Endodermal cell (in vitro differentiated cells): ENCODE measurements at regions not wholly inside any gene's neighbourhood (a gene's known extent, or its start where the extent isn't known, plus 50 kb on each side); places are given as distances from the start of the nearest gene placed in this dataset.

Experiments
- DNase-seq: peaks from one replicate; pipeline ENCODE4 v3.0.0-alpha.2; 2017
- H3K27ac ChIP-seq: 2 replicates; pipeline ENCODE4 v1.5.1; 2013; ENCODE audit warnings: mild to moderate bottlenecking, low read depth, low read length, moderate library complexity
- H3K27me3 ChIP-seq: 2 replicates; pipeline ENCODE4 v1.6.1; 2013; ENCODE audit warnings: mild to moderate bottlenecking, low read length, moderate library complexity; ENCODE audit not compliant: insufficient read depth, control insufficient read depth, poor library complexity, severe bottlenecking
- H3K36me3 ChIP-seq: 2 replicates; pipeline ENCODE4 v1.7.0; 2013; ENCODE audit warnings: mild to moderate bottlenecking, low read length, moderate library complexity; ENCODE audit not compliant: control insufficient read depth, insufficient read depth
- H3K4me1 ChIP-seq: one replicate; pipeline ENCODE4 v1.7.0; 2013; ENCODE audit warnings: low read length; ENCODE audit not compliant: control insufficient read depth, insufficient read depth
- H3K4me3 ChIP-seq: 2 replicates; pipeline ENCODE4 v1.5.1; 2013; ENCODE audit warnings: mild to moderate bottlenecking, low read length, moderate library complexity
- H3K9ac ChIP-seq: 2 replicates; pipeline ENCODE4 v1.6.1; 2013; ENCODE audit warnings: mild to moderate bottlenecking, low read length, moderate library complexity; ENCODE audit not compliant: poor library complexity, severe bottlenecking; ENCODE audit errors: extremely low read depth
- H3K9me3 ChIP-seq: 2 replicates; pipeline ENCODE4 v1.6.1; 2013; ENCODE audit warnings: mild to moderate bottlenecking, low read length, moderate library complexity; ENCODE audit not compliant: control insufficient read depth
- H3K27ac Mint-ChIP-seq: 2 replicates; pipeline ENCODE4 v1.8.0; 2020; ENCODE audit warnings: mixed read lengths
- H3K27me3 Mint-ChIP-seq: 2 replicates; pipeline ENCODE4 v1.8.0; 2021; ENCODE audit warnings: mild to moderate bottlenecking, mixed read lengths; ENCODE audit not compliant: insufficient read depth
- H3K36me3 Mint-ChIP-seq: 2 replicates; pipeline ENCODE4 v1.8.0; 2020; ENCODE audit warnings: low read depth, mixed read lengths
- H3K4me1 Mint-ChIP-seq: 2 replicates; pipeline ENCODE4 v1.8.0; 2020; ENCODE audit warnings: mixed read lengths
- H3K4me3 Mint-ChIP-seq: 2 replicates; pipeline ENCODE4 v1.8.0; 2020; ENCODE audit warnings: mild to moderate bottlenecking, moderate library complexity, mixed read lengths
- H3K9me3 Mint-ChIP-seq: 2 replicates; pipeline ENCODE4 v1.8.0; 2020; ENCODE audit warnings: mild to moderate bottlenecking, mixed read lengths
- CTCF ChIP-seq: fragments of 200-600 bp; sonication (generic); conservative IDR thresholded peaks from 2 replicates; pipeline ENCODE4 v1.5.0; 2021; ENCODE audit warnings: antibody characterized with exemption, mild to moderate bottlenecking
- WGBS, 2 experiments: methylation state at CpG; one replicate each; pipeline versions ENCODE4 v1.1.5 to v1.1.7; 2013; ENCODE audit warnings: missing lambda C conversion rate in 2 of 2, mixed read lengths in 1 of 2; ENCODE audit not compliant: insufficient coverage in 1 of 2, insufficient read length in 1 of 2; 5-methylcytosine and 5-hydroxymethylcytosine counted together

- Mint-ChIP-seq H3K27me3 (no peaks in the 10 kb centered on the region), H3K36me3 (peaks cover 2% of the 10 kb centered on the region), H3K27ac (no peak overlapping the region), H3K4me3 (no peak overlapping the region), H3K4me1 (peaks cover 19% of the 10 kb centered on the region), H3K9me3 (peaks cover 8% of the 10 kb centered on the region)
- H3K4me1 ChIP-seq, result peaks cover 2% of the 10 kb centered on the region
- DNase-seq, result no peak
- no peak overlapping the region for H3K27ac ChIP-seq
- no peaks in the 10 kb centered on the region for H3K36me3 ChIP-seq
- H3K9me3 ChIP-seq, result no peaks in the 10 kb centered on the region
- 94% methylated on average over 3 of the region's 3 CpGs; no CpG with 5 or more reads in 1 of the 2 experiments for WGBS, 2 experiments
- no peak overlapping the region for H3K4me3 ChIP-seq
- H3K27me3 ChIP-seq, result no peaks in the 10 kb centered on the region
- H3K9ac ChIP-seq, result no peak overlapping the region
- no peak for TF ChIP-seq CTCF
Observed at GRCh38 chr6:20029979-20030378, 182.3 kb downstream of the MBOAT1 start.

- Mint-ChIP-seq H3K4me3 (no peak overlapping the region), H3K9me3 (peaks cover 8% of the 10 kb centered on the region), H3K27ac (no peak overlapping the region), H3K27me3 (no peaks in the 10 kb centered on the region), H3K4me1 (peaks cover 30% of the 10 kb centered on the region), H3K36me3 (peaks cover 2% of the 10 kb centered on the region)
- no peak overlapping the region for H3K27ac ChIP-seq
- no peaks in the 10 kb centered on the region for H3K27me3 ChIP-seq
- 92 to 100% methylated on average over 1 to 4 of the region's 4 CpGs for WGBS, 2 experiments
- no peaks in the 10 kb centered on the region for H3K36me3 ChIP-seq
- no peak for TF ChIP-seq CTCF
- H3K9ac ChIP-seq, result no peak overlapping the region
- peaks cover 2% of the 10 kb centered on the region for H3K4me1 ChIP-seq
- H3K9me3 ChIP-seq, result no peaks in the 10 kb centered on the region
- no peak for DNase-seq
- H3K4me3 ChIP-seq, result no peak overlapping the region
Observed at GRCh38 chr6:20031342-20031741, 180.9 kb downstream of the MBOAT1 start.

- Mint-ChIP-seq H3K4me1 (peaks cover 30% of the 10 kb centered on the region), H3K27ac (peak overlapping the region; percentile 75), H3K36me3 (peaks cover 2% of the 10 kb centered on the region), H3K9me3 (peaks cover 8% of the 10 kb centered on the region), H3K4me3 (no peak overlapping the region), H3K27me3 (no peaks in the 10 kb centered on the region)
- no peaks in the 10 kb centered on the region for H3K27me3 ChIP-seq
- no peak overlapping the region for H3K9ac ChIP-seq
- H3K27ac ChIP-seq, result no peak overlapping the region
- no peaks in the 10 kb centered on the region for H3K36me3 ChIP-seq
- 91 to 100% methylated on average over 1 to 7 of the region's 8 CpGs for WGBS, 2 experiments
- peaks cover 2% of the 10 kb centered on the region for H3K4me1 ChIP-seq
- TF ChIP-seq CTCF, result no peak
- no peak overlapping the region for H3K4me3 ChIP-seq
- H3K9me3 ChIP-seq, result peaks cover 6% of the 10 kb centered on the region
- no peak for DNase-seq
Observed at GRCh38 chr6:20033697-20034407, 178.4 kb downstream of the MBOAT1 start.
